ENCODE measurements at regions not wholly inside any gene's neighbourhood (a gene's known extent, or its start where the extent isn't known, plus 50 kb on each side); places are given as distances from the start of the nearest gene placed in this dataset.

- DNase-seq (ENCODE audit: low read depth, low spot score): no peak
- in situ Hi-C loops (cut with HindIII; ENCODE audit: low sequenced_read_pairs): no loop called here
- TF ChIP-seq CTCF (IDR thresholded peaks at IDR 0.05; ENCODE audit: low read depth, low read length): no peak
- H3K4me3 ChIP-seq (ENCODE audit: low read depth, low read length): no peak overlapping the region
Observed at GRCh38 chrX:1075741-1076140, 136.7 kb downstream of the CRLF2 start.

DNA sequence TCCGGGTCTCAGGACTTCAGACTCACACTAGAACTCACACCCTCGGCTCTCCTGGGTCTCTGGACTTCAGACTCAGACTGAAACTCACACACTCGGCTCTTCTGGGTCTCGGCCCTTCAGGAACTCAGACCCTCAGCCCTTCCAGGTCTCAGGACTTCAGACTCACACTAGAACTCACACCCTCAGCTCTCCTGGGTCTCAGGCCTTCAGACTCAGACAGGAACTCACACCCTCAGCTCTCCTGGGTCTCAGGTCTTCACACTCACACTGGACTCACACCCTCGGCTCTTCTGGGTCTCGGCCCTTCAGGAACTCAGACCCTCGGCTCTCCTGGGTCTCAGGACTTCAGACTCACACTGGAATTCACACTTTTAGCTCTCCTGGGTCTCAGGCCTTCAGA is 137.3 kb downstream of the CRLF2 start:
- in situ Hi-C loops (cut with HindIII; ENCODE audit: low sequenced_read_pairs): no loop called here
- DNase-seq (ENCODE audit: low read depth, low spot score): no peak
- H3K4me3 ChIP-seq (ENCODE audit: low read depth, low read length): no peak overlapping the region
- no peak for TF ChIP-seq CTCF (IDR thresholded peaks at IDR 0.05; ENCODE audit: low read depth, low read length)

DNA sequence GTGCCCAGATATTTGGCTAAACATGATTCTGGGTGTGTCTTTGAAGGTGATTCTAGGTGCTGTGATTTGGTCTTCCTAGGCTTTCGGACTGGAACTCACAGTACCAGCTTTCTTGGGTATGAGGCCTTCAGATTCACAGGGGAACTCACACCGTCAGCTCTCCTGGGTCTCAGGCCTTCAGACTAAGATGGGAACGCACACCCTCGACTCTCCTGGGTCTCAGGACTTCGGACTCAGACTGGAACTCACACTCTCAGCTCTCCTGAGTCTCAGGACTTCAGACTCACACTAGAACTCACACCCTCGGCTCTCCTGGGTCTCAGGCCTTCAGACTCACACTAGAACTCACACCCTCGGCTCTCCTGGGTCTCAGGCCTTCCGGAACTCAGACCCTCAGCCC is 137.7 kb downstream of the CRLF2 start:
- in situ Hi-C loops (cut with HindIII; ENCODE audit: low sequenced_read_pairs): no loop called here
- no peak for TF ChIP-seq CTCF (IDR thresholded peaks at IDR 0.05; ENCODE audit: low read depth, low read length)
- no peak overlapping the region for H3K4me3 ChIP-seq (ENCODE audit: low read depth, low read length)
- no peak for DNase-seq (ENCODE audit: low read depth, low spot score)

DNA sequence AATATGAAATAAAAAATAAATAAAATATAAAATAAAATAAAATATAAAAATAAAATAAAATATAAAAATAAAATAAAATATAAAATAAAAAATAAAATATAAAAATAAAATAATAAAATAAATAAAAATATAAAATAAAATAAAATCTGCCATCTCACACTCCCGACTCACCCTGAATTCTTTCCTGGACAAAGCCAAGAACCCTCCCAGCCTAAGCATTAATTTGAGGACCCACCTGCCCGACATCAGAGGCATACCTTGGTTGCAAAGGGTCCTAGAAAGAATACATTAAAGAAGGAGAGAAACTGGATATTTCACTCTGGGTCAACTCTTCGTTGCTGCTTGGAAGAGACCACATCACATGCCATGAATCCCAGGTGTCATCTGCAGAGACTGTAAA is 138.3 kb downstream of the CRLF2 start:
- in situ Hi-C loops (cut with HindIII; ENCODE audit: low sequenced_read_pairs): no loop called here
- no peak for DNase-seq (ENCODE audit: low read depth, low spot score)
- no peak for TF ChIP-seq CTCF (IDR thresholded peaks at IDR 0.05; ENCODE audit: low read depth, low read length)
- H3K4me3 ChIP-seq (ENCODE audit: low read depth, low read length): no peak overlapping the region

GRCh38 chrX:1072637-1073377 is 139.6 kb downstream of the CRLF2 start:
- TF ChIP-seq CTCF (IDR thresholded peaks at IDR 0.05; ENCODE audit: low read depth, low read length): no peak
- DNase-seq (ENCODE audit: low read depth, low spot score): no peak
- in situ Hi-C loops (cut with HindIII; ENCODE audit: low sequenced_read_pairs): no loop called here
- no peak overlapping the region for H3K4me3 ChIP-seq (ENCODE audit: low read depth, low read length)

- TF ChIP-seq CTCF (IDR thresholded peaks at IDR 0.05; ENCODE audit: low read depth, low read length): no peak
- in situ Hi-C loops (cut with HindIII; ENCODE audit: low sequenced_read_pairs): no loop called here
- H3K4me3 ChIP-seq (ENCODE audit: low read depth, low read length): no peak overlapping the region
- DNase-seq (ENCODE audit: low read depth, low spot score): no peak
Observed at GRCh38 chrX:1071351-1071750, 141.1 kb downstream of the CRLF2 start.

Data from astrocyte of the spinal cord (primary cell).